ENCODE measurements at regions not wholly inside any gene's neighbourhood (a gene's known extent, or its start where the extent isn't known, plus 50 kb on each side); places are given as distances from the start of the nearest gene placed in this dataset.

DNA sequence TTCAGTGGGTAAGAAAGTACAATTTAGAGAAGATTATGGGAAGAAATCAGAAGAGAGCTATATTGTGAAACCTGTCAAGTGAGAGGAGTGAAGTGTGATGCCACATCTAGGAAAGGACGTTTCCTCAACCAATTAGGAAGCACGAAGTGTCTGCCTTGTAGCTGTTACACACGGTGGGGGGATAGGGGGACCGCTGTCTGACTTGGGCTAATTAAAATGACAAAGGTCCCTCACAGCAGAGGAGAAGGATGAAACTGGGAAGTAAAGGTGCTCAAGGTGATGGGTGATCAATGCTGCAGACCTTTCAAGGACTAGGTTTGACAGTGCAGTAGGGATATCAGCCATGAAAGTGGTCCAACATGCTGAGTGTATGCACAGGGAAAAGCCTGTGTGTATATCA is 181.1 kb upstream of the PRSS16 start:
- TF ChIP-seq HNF4A (conservative IDR thresholded peaks at IDR 0.05) (no peak), RAD21 (IDR thresholded peaks at IDR 0.05) (no peak), NR2F2 (IDR thresholded peaks at IDR 0.05) (no peak), TAF1 (conservative IDR thresholded peaks at IDR 0.05) (no peak), HNF4G (IDR thresholded peaks at IDR 0.05) (no peak), GABPA (IDR thresholded peaks at IDR 0.05 in 1 of 2, conservative IDR thresholded peaks at IDR 0.05 in 1 of 2) (no peak), JUND (IDR thresholded peaks at IDR 0.05) (no peak), EGR1 (IDR thresholded peaks at IDR 0.05; ENCODE audit: low read depth in 2 of 2) (no peak), FOXA2 (IDR thresholded peaks at IDR 0.05) (no peak), FOXA1 (IDR thresholded peaks at IDR 0.05) (no peak), SP1 (IDR thresholded peaks at IDR 0.05) (no peak), RXRA (IDR thresholded peaks at IDR 0.05) (no peak)
- TF ChIP-seq, protein P1, sequence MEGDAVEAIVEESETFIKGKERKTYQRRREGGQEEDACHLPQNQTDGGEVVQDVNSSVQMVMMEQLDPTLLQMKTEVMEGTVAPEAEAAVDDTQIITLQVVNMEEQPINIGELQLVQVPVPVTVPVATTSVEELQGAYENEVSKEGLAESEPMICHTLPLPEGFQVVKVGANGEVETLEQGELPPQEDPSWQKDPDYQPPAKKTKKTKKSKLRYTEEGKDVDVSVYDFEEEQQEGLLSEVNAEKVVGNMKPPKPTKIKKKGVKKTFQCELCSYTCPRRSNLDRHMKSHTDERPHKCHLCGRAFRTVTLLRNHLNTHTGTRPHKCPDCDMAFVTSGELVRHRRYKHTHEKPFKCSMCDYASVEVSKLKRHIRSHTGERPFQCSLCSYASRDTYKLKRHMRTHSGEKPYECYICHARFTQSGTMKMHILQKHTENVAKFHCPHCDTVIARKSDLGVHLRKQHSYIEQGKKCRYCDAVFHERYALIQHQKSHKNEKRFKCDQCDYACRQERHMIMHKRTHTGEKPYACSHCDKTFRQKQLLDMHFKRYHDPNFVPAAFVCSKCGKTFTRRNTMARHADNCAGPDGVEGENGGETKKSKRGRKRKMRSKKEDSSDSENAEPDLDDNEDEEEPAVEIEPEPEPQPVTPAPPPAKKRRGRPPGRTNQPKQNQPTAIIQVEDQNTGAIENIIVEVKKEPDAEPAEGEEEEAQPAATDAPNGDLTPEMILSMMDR (IDR thresholded peaks at IDR 0.05; ENCODE audit: low read depth, low read length, missing input control): no peak
- TF ChIP-seq, protein P2, sequence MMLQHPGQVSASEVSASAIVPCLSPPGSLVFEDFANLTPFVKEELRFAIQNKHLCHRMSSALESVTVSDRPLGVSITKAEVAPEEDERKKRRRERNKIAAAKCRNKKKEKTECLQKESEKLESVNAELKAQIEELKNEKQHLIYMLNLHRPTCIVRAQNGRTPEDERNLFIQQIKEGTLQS (IDR thresholded peaks at IDR 0.05): no peak
- TF ChIP-seq, protein P3, sequence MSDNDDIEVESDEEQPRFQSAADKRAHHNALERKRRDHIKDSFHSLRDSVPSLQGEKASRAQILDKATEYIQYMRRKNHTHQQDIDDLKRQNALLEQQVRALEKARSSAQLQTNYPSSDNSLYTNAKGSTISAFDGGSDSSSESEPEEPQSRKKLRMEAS (IDR thresholded peaks at IDR 0.05): no peak
- TF ChIP-seq, protein P4, sequence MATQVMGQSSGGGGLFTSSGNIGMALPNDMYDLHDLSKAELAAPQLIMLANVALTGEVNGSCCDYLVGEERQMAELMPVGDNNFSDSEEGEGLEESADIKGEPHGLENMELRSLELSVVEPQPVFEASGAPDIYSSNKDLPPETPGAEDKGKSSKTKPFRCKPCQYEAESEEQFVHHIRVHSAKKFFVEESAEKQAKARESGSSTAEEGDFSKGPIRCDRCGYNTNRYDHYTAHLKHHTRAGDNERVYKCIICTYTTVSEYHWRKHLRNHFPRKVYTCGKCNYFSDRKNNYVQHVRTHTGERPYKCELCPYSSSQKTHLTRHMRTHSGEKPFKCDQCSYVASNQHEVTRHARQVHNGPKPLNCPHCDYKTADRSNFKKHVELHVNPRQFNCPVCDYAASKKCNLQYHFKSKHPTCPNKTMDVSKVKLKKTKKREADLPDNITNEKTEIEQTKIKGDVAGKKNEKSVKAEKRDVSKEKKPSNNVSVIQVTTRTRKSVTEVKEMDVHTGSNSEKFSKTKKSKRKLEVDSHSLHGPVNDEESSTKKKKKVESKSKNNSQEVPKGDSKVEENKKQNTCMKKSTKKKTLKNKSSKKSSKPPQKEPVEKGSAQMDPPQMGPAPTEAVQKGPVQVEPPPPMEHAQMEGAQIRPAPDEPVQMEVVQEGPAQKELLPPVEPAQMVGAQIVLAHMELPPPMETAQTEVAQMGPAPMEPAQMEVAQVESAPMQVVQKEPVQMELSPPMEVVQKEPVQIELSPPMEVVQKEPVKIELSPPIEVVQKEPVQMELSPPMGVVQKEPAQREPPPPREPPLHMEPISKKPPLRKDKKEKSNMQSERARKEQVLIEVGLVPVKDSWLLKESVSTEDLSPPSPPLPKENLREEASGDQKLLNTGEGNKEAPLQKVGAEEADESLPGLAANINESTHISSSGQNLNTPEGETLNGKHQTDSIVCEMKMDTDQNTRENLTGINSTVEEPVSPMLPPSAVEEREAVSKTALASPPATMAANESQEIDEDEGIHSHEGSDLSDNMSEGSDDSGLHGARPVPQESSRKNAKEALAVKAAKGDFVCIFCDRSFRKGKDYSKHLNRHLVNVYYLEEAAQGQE (IDR thresholded peaks at IDR 0.05): no peak
- TF ChIP-seq, protein P5, sequence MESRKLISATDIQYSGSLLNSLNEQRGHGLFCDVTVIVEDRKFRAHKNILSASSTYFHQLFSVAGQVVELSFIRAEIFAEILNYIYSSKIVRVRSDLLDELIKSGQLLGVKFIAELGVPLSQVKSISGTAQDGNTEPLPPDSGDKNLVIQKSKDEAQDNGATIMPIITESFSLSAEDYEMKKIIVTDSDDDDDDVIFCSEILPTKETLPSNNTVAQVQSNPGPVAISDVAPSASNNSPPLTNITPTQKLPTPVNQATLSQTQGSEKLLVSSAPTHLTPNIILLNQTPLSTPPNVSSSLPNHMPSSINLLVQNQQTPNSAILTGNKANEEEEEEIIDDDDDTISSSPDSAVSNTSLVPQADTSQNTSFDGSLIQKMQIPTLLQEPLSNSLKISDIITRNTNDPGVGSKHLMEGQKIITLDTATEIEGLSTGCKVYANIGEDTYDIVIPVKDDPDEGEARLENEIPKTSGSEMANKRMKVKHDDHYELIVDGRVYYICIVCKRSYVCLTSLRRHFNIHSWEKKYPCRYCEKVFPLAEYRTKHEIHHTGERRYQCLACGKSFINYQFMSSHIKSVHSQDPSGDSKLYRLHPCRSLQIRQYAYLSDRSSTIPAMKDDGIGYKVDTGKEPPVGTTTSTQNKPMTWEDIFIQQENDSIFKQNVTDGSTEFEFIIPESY (IDR thresholded peaks at IDR 0.05): no peak
- Histone ChIP-seq H3K27me3 (ENCODE audit: control insufficient read depth in 4 of 4, insufficient read depth in 4 of 4, low read length in 3 of 4) (no peaks in the 10 kb centered on the region), H3K27ac (ENCODE audit: low read depth in 1 of 2, low read length in 2 of 2) (no peak overlapping the region), H3K9me3 (ENCODE audit: control insufficient read depth in 4 of 4, low read length in 3 of 4) (no peaks in the 10 kb centered on the region), H3K36me3 (ENCODE audit: control insufficient read depth in 4 of 4, insufficient read depth in 3 of 4, low read depth in 1 of 4, low read length in 3 of 4) (no peaks in the 10 kb centered on the region), H3K4me1 (ENCODE audit: control insufficient read depth in 4 of 4, insufficient read depth in 4 of 4, low read length in 3 of 4) (no peaks in the 10 kb centered on the region), H3K4me3 (ENCODE audit: low read depth in 1 of 3, low read length in 3 of 3) (no peak overlapping the region), H3K9ac (ENCODE audit: low read depth in 1 of 2, low read length in 2 of 2) (no peak overlapping the region)
- no peak for DNase-seq (ENCODE audit: low spot score)
- 50% methylated on average over 4 of the region's 4 CpGs for WGBS

DNA sequence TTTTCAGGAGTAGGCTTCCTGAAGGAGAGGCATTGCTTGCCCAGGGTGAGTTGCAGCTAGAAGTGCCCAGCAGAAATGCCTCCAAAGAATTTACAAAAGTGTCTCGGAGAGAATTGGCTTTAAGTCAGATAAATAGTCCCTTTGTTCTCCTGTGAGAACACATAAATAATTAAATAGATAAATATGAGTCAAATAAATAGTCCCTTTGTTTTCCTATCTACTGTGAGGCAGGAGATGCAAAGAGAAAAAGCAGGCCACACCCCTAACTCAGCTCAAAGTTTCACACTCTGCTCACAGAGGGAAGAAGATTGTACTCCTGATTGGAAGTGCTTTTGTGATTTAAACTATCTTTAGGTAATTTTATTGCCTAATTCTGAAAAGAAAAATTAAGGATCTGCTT is 180.7 kb upstream of the PRSS16 start:
- Histone ChIP-seq H3K36me3 (ENCODE audit: control insufficient read depth in 4 of 4, insufficient read depth in 3 of 4, low read depth in 1 of 4, low read length in 3 of 4) (no peaks in the 10 kb centered on the region), H3K27me3 (ENCODE audit: control insufficient read depth in 4 of 4, insufficient read depth in 4 of 4, low read length in 3 of 4) (no peaks in the 10 kb centered on the region), H3K9ac (ENCODE audit: low read depth in 1 of 2, low read length in 2 of 2) (no peak overlapping the region), H3K9me3 (ENCODE audit: control insufficient read depth in 4 of 4, low read length in 3 of 4) (no peaks in the 10 kb centered on the region), H3K4me3 (ENCODE audit: low read depth in 1 of 3, low read length in 3 of 3) (no peak overlapping the region), H3K27ac (ENCODE audit: low read depth in 1 of 2, low read length in 2 of 2) (no peak overlapping the region), H3K4me1 (ENCODE audit: control insufficient read depth in 4 of 4, insufficient read depth in 4 of 4, low read length in 3 of 4) (no peaks in the 10 kb centered on the region)
- 81% methylated on average over 1 of the region's 1 CpG for WGBS
- no peak for DNase-seq (ENCODE audit: low spot score)
- no peak for TF ChIP-seq JUND (IDR thresholded peaks at IDR 0.05)
- TF ChIP-seq, protein P5 (IDR thresholded peaks at IDR 0.05): no peak
- no peak for TF ChIP-seq FOXA2 (IDR thresholded peaks at IDR 0.05)
- TF ChIP-seq, protein P1 (IDR thresholded peaks at IDR 0.05; ENCODE audit: low read depth, low read length, missing input control): no peak
- no peak for TF ChIP-seq HNF4A (conservative IDR thresholded peaks at IDR 0.05)
- no peak for TF ChIP-seq FOXA1 (IDR thresholded peaks at IDR 0.05)
- TF ChIP-seq SP1 (IDR thresholded peaks at IDR 0.05): no peak
- TF ChIP-seq YY1 (IDR thresholded peaks at IDR 0.05): no peak
